CMK (cell line): ENCODE measurements at regions not wholly inside any gene's neighbourhood (a gene's known extent, or its start where the extent isn't known, plus 50 kb on each side); places are given as distances from the start of the nearest gene placed in this dataset.
A peak's percentile ranks its signal among the peaks of the same experiment; 100 is the strongest.
"Not testable (repeated sequence)": the region's sequence is repeated elsewhere in the genome, so short reads cannot be mapped to it uniquely, and the experiment has no call there.

ENCODE experiments used
- DNase-seq: peaks from one replicate; pipeline ENCODE4 v3.0.0-alpha.2; 2010; ENCODE audit warnings: low read depth

DNA sequence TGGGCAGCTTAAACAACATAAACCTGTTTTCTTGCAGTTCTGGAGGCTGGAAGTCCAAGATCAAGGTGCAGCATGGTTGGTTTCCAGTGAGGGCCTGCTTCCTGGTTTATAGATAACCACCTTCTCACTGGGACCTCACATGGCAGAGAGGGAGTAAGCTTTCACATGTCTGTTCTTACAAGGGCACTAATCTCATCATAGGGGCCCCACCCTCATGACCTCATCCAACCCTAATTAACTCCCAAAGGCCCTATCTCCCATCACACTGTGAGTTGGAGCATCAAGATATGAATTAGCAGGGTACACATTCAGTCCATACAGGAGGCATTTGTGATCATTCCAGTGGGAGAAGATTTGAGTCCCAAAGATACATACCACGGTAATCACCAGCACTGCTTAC is 50.5 kb upstream of the GRIN2A start:
- DNase-seq, result no peak

DNA sequence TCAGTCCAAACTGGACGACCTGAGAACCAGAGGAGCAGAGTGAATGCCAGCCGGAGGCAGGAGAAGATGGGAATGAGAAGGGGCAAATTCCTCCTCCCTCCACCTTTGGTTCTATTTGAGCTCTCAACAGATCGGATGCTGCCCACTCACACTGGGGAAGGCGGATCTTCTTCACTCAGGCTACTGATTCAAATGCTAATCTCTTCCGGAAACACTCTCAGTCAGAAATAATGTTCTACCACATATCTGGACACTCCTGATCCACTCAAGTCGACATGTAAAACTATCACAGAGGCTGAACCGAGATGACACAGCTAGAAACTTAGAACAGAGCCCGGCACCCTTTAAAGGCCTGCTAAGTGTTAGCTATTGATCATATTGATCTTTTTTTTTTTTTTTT is 57.4 kb upstream of the GRIN2A start:
- no peak for DNase-seq

DNA sequence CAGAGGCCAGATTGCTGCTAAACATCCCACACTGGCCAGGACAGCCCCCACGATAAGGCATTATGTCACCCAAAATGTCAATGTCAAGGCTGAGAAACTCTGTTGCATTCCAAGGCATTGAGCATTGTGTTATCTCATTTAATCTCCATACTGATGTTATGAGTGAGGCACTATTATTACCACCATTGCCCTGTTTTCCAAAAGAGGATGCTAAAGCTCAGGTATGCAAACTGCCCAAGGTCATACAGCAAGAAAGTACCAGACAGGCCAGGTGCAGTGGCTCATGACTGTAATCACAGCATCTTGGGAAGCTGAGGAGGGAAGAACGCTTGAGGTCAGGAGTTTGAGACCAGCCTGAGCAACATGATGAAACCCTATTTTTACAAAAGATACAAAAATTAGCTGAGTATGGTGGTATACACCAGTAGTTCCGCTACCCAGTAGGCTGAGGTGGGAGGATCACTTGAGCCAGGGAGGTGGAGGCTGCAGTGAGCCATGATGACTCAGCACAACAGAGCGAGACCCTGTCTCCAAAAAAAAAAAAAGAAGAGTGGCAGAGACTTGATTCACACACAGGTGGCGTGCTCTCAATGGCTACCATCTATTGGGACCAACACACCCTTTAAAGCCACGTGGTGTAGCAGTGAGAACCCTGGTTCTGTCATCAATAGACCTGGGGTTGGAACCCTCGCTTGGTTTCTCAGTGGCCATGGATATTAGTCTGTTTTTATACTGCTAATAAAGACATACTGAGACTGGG is 58.8 kb upstream of the GRIN2A start:
- DNase-seq, result no peak

DNA sequence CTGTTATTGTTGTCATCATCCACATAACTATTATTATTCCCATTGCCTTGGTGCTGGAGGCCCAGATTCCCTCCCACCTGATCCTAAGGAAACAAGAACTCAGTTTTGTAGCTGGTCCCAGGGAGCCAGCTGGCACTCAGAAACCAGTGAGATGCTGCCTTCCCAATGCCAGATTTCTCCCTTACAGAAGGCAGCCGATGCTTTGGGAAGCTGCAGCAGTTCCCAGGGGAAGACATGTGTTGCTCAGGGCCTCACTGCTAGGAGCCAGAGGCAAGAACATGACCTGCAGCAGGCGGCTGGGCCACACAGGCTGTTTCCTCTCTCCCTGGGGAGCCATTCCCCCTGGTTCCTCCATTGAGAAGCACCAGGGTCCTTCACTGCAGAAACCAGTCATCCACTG is 59.9 kb upstream of the GRIN2A start:
- no peak for DNase-seq

DNA sequence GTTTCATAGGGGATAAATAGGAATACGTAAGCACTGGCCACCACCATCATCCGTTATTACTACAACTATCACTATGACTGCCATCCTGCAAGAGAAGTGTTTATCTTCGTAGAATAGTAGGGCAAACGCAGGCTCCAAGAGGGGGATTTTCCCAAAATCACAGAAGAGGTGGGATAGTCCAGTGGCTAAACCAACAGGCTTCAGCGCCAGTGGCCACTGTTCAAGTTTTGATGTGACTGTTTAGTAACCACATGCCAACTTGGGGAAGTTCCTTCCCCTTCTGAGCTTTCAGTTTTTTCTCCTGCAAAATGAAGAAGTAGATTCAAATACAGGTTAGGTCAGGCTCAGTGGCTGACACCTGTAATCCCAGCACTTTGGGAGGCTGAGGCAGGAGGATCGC is 60.7 kb upstream of the GRIN2A start:
- DNase-seq, result no peak

DNA sequence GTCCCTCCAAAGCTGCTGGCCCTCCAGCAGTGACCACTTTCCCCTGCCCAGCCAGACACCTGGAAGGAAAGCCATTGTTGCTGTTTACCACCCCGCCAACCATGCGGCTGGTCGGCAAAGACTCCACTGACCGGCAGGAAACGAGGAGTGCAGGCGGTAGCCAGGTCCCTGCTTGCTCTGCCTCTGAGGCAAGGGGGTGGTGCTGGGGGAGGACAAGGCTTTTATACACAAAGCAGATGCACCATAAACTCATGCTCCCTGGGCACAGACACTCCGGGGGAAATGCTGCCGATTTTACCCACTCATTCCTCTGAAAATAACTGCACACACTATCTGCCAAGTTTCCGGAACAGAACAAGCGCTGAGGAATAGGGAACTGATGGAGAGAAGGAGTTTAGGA is 62.8 kb upstream of the GRIN2A start:
- DNase-seq, result no peak

DNA sequence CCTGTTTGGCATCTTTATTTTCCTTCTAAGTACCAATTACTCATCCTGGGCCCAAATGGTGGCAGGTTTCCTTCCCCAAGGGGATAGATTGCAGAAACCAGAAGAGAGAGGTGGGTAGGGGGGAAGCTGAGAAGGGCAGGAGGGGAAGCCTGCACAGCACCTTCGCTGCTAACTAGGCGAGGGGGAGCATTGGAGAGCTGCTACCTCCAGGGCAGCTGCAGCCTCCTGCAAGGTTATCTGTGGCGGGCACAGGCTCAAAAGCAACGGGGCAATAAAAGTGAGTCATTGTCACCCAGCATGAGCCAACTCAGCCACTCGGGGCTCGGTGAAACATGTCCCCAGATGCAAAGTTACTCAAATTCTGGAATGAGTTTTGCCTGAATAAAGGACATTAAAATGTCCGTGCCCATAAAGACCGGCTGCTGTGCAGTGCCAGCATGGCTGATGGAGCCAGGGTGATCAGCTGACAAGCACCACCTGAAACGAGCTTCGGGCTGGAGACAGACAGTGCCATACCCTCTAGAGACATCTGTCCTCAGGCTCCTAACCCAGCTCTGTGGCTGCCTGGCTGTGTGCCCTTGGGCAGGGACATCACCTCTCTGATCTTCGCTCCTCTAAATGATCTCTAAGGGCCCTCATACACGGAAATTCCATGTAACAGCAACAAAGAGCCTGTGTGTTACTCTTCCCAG is 68.1 kb upstream of the GRIN2A start:
- DNase-seq, result no peak

DNA sequence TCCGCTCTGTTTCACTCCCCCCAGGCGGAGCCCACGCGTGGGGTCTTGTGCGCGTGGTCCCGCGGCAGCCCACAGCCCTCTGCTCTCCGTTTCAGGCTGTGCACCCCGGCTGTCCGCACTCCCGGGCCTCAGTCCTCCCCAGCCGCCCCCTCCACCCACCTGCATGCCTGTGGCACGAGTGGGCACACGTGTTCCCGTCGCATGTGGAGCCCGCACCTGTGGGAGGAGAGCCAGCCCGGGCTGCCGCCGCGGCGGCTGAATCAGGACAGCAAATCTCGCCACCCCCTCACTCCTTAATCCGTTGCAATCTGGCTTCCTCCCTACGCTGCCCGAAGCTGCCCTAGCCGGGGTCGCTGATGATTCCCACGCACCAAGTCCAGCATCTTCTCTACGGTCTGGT is 69.9 kb upstream of the GRIN2A start:
- no peak for DNase-seq

DNA sequence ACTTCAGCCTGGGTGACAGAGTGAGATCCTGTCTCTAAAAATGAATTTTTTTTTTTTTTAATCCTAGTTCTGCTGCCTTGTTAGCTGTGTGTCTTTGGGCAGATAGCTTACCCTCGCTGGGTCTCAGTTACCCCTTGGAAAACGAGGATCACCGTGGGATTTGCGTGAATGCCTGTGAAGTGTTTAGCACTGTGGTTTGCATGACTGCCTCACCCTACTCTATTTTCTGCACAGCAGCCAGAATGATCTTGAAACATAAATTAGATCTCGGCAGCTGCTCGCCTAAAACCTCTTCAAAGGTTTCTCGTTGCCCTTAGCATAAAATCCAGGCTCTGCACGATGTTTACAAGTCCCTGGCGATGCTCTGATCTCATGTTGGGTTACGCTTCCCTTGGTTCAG is 71.2 kb upstream of the GRIN2A start:
- DNase-seq, result no peak

DNA sequence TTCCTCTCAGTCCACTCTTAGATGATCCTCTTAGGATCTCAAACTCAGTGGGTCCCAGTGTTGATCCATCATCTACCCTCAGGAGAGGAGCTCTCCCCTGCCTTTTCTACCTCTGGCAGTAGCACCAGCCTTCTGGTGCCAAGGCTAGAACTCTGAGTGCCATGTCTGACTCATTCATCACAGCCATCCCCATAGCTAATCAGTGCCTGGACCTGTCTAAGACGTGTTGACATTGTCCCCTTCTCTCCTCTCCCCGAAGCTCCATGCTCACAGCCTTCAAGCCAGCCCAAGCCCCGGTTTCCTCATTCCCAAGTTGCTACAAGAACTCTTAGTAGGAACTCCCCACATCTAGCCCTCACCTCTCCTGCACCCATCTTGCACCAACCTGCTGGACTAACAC is 73.5 kb upstream of the GRIN2A start:
- DNase-seq, result no peak

DNA sequence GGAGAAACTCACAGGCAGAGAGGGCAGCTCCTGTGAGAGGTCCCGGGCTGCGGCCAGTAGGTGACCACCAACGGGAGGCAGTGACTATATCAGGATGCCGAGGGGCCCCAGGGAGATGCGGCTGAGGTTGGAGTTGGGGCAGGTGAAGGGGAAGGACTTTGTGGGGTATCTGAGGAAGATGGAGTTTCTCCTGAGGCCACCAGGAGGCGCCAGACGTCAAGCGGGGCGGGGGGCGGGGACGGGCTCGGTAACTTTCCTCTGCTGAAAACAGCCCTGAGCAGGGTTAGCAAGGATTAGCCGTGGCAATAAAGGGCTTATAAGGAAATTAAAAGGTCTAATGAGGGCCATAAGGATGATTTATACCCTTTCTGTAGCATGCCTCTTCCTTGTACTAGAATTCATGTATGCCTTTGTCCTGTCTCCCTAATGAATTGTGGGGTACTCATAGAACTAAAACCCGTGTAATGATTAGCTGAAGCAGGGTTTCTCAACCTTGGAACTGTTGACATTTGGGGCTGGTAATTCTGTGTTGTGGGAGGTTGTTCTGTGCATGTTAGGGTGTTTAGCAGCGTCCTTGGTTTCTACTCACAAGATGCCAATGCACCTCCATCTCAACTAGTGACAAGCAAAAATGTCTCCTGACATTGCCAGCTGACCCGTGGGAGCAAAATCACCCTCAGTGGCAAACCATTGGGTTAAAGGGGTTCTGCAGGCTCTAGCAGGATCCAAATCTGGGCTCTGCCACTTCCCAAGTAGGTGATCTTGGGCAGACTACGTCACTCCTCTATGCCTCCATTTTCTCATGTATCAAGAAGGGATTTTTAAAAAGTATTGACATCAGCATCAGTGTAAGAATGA is 74.8 kb upstream of the GRIN2A start:
- DNase-seq, result peak; percentile 36

DNA sequence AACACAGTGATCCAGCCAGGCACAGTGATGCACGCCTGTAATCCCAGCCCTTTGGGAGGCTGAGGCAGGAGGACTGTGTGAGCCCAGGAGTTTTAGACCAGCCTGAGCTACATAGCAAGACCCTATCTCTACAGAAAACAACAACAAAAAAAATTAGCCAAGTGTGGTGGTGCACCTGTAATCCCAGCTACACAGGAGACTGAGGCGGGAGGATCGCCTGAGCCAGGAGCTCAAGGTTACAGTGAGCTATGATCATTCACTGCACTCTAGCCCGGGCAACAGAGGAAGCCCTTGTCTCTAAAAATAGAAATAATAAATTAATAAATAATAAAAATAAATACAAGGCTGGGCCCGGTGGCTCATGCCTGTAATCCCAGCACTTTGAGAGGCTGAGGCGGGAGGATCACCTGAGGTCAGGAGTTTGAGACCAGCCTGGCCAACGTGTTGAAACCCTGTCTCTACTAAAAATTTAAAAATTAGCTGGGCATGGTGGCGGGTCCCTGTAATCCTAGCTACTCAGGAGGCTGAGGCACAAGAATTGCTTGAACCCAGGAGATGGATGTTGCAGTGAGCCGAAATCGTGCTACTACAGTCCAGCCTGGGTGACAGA is 75.5 kb upstream of the GRIN2A start:
- not testable (repeated sequence) for DNase-seq

DNA sequence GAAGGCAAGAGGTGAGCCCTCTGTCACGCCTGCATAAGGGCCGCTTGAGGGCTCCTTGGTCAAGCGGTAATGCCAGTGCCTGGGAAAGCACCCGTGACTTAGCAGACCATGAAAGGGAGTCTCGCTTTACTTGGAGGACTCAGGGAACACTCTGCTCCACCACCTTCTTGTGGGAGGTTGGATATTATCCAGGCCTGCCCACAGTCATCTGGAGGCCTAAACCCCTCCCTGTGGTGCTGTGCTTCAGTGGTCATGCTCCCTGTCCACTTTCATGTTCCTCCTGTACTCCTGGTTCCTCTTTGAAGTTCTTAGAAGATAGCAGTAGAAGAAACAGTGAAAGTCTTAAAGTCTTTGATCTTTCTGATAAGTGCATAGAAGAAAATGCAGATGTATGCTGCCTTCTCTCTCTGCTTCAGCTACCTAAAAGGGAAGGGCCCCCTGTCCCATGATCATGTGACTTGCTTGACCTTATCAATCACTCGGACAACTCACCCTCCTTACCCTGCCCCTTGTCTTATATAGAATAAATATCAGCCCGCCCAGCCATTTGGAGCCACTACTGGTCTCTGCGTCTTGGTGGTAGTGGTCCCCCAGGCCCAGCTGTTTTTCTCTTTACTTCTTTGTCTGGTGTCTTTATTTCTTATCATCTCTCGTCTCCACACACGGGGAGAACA is 76.8 kb upstream of the GRIN2A start:
- DNase-seq, result peak; percentile 36

DNA sequence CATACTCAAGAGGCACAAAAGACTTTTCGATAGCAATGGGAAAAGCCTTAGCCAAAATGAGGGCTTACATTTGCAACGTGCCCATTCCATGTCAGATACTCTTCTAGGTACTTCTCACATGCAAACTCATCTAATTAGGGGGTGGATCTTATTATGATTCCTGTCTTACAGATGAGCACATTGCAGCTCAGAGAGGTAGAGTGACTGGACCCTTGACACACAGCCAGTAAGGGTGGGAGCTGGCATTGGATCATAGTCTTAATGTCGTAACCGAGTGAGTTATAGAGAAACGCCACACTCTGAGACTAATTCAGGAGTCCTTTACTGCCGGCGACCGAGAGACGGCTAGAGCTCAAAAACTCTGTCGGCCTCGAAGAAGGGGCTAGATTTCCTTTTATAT is 78.8 kb upstream of the GRIN2A start:
- DNase-seq, result no peak

DNA sequence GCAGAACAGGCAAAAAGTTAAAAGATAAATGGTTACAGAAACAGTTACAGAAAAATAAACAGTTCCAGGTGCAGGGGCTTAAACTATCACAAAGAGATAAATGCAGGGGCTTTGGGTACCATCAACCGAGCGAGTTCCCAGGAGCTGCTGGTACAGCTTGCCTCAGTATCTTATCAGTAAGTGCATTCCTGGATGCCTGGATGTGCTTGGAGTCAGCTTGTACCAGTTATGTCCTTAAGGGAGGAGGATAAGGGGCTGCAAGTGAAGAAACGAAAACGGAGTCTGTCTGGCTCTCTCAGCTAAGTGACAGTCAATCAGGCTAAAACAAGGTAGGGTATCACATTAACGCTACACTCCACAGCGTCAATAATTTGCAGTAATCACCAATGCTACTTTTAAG is 79.3 kb upstream of the GRIN2A start:
- not testable (repeated sequence) for DNase-seq

DNA sequence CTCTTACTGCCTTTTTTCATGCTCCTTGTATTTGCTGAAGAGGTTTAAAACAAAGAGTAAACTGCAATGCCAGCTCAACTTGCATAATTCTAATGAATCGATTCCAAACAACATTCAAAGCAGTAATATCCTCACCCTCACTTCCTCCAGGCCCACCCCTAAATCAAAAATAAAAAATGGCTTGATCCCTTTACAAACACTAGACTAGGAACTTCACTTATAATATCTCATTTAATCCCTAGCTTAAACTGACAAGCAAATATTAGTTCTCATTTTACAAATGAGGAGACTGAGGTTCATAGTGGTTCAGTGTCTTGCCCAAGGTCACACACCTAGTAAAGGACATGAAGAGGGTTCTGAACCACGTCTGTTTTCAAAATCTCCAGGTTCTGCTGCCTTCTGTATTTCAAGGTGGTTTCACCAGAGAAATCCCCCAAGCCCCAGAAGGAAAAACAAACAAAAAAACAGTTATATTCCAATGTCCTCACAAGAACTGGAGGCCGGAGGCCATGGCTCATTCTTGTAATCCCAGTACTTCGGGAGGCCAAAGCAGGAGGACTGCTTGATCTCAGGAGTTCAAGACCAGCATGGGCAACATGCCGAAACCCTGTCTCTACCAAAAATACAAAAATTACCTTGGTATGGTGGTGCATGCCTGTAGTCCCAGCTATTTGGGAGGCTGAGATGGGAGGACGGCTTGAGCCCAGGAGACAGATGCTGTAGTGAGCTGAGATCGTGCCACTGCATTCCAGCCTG is 80.3 kb upstream of the GRIN2A start:
- no peak for DNase-seq

DNA sequence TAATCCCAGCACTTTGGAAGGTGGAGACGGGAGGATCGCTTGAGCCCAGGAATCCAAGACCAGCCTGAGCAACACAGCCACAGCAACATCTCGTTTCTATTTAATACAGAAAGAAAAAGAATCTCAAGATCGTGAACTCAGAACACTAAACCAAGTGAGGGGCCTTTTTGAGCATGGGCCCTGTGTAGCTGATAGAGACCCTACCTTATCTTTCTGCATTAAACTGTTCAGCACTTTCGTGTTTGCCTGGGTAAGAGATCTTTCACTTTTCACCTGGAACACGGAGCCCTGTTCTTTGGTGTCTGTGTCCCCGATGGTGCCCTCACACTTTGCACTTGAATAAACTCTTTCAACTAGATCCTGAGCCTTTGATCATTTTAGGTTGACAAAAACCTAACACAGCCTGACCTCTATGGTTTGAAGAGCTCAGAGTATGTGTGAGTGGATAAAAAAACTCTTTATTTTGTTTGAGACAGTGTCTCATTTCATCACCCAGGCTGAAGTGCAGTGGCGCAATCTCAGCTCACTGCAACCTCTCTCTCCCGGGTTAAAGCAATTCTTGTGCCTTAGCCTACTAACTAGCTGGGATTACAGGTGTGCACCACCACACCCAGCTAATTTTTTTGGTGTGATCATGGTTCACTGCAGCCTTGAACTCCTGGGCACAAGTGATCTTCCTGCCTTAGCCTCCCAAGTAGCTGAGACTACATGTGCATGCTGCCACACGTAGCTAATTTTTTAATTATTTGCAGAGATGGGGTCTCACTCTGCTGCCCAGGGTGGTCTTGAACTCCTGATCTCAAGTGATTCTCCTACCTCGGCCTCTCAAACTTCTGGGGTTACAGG is 83.8 kb upstream of the GRIN2A start:
- DNase-seq, result no peak

DNA sequence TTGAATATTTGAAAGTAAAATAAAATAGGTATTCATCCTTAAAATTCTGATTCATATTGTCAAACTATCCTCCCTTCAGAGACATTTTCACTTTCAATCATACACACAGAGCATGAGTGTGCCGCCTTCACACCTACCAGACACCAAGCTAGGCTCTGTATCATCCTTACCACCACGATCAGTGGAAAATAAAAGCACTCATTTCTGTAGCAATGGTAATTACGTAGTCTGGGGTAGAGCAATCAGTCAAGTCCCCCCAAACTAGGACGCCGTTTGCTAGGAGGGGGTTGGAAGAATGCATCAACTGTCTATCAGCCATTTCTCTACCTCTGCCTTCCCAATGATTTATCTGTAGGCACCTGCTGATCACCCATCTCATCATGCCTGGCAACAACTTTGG is 84.6 kb upstream of the GRIN2A start:
- DNase-seq, result no peak

DNA sequence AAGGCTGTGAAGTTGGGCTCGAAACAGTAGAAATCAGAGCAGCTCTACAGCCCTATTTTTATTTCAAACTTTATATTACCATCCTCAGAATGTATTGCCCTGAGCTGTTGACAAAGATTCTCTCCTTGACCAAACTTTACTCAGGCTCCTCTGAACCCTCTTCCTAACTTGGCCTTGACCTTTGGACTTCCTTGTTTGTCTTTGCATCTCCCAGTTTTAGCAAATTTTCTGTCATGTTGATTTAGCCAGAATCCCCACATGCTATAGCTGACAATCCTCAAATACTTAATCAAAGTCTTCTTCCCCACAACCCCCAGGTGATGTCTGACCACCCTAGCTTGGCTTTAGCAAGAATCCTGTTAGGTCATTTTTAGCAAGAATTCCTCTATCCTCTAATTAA is 87.4 kb upstream of the GRIN2A start:
- no peak for DNase-seq

DNA sequence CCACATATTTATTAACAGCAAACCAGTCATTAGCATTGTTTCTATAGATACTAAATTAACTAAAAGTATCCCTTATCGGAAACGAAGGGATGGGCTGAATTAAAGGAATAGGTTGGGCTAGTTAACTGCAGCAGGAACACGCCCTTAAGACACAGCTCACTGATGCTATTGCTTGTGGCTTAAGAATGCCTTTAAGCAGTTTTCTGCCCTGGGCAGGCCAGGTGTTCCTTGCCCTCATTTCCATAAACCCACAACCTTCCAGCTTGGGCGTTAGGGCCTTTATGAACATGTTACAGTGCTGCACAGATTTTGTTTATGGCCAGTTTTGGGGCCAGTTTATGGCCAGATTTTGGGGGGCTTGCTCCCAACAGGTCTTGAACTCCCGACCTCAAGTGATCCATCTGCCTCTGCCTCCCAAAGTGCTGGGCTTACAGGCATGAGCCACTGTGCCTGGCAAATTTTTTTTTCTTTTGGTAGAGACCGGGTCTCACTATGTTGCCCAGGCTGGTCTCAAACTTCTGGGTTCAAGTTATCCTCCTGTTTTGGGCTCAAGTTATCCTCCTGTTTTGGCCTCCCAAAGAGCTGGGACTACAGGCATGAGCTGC is 90.1 kb upstream of the GRIN2A start:
- DNase-seq, result not testable (repeated sequence)
